HepG2 (cell line): ENCODE measurements at regions not wholly inside any gene's neighbourhood (a gene's known extent, or its start where the extent isn't known, plus 50 kb on each side); places are given as distances from the start of the nearest gene placed in this dataset.

Experiments
- ATAC-seq: fragments of 200-7000 bp; cut with Tn5 transposase; 3 replicates; pipeline ENCODE4 v1.9.1; 2020; ENCODE audit warnings: mild to moderate bottlenecking, moderate library complexity
- BruUV-seq: library from RNA; stranded (reverse); fragments of 400-500 nt; replicated peaks from 2 replicates; lab custom pipeline; 2021; lab: Mats Ljungman, UMichigan
- CTCF ChIA-PET: fragments of 300-600 bp; formaldehyde crosslinking; extraction: SDS; loops from one replicate; lab custom pipeline; 2021; ENCODE audit warnings: low total read pairs, inconsistent platforms, low intra/inter-chr PET ratio; lab: Yijun Ruan, JAX
- POLR2A ChIA-PET: fragments of 350-600 bp; sonication (Branson Sonifier 250); formaldehyde crosslinking; loops from one replicate; lab custom pipeline; 2020; ENCODE audit warnings: antibody characterized with exemption, inconsistent platforms; lab: Yijun Ruan, JAX
- DNase-seq: peaks from one replicate; pipeline ENCODE4 v3.0.0-alpha.2; 2015; ENCODE audit warnings: low spot score
- FAIRE-seq: peaks from 3 replicates; lab custom pipeline; 2011; peaks lifted over from hg19 to GRCh38; lab: Jason Lieb, UNC
- H2AFZ ChIP-seq: one replicate; pipeline ENCODE4 v1.6.1; 2011; ENCODE audit warnings: low read length, inconsistent platforms
- H3K27ac ChIP-seq: fragments of 300-600 bp; 3 replicates; pipeline ENCODE4 v1.8.0; 2011; ENCODE audit warnings: mixed run types, mild to moderate bottlenecking, mixed read lengths, low read length, inconsistent platforms; ENCODE audit not compliant: insufficient read depth; ENCODE audit errors: extremely low read length
- H3K27me3 ChIP-seq, 2 experiments: fragments of 200-600 bp in 1 of 2; 2 replicates in 1 of 2; 3 replicates in 1 of 2; pipeline versions ENCODE4 v1.6.0 to v1.8.0; 2011; ENCODE audit warnings: low read length in 2 of 2, mild to moderate bottlenecking in 2 of 2, moderate library complexity in 2 of 2, inconsistent platforms in 1 of 2; ENCODE audit not compliant: insufficient read depth in 2 of 2, control insufficient read depth in 1 of 2
- H3K36me3 ChIP-seq, 2 experiments: fragments of 200-600 bp in 1 of 2; replicated peaks in 1 of 2; 2 replicates in 1 of 2; 3 replicates in 1 of 2; pipeline versions ENCODE4 v1.5.1 to v1.8.0; 2011; ENCODE audit warnings: low read length in 2 of 2, inconsistent platforms in 1 of 2; ENCODE audit not compliant: insufficient read depth in 2 of 2, control insufficient read depth in 1 of 2
- H3K4me1 ChIP-seq: 2 replicates; pipeline ENCODE4 v1.5.1; 2012; ENCODE audit warnings: low read length, inconsistent platforms; ENCODE audit not compliant: insufficient read depth
- H3K4me2 ChIP-seq: 2 replicates; pipeline ENCODE4 v1.6.0; 2011; ENCODE audit warnings: low read depth, low read length, inconsistent platforms
- H3K4me3 ChIP-seq, 3 experiments: fragments of 200-600 bp in 1 of 3; sonication (generic), shearing (Covaris generic) in 1 of 3; replicated peaks in 1 of 3; 2 replicates each; pipeline ENCODE4 v1.5.1; 2011 to 2016; ENCODE audit warnings: low read length in 3 of 3, inconsistent platforms in 2 of 3, low read depth in 2 of 3, mild to moderate bottlenecking in 2 of 3, control low read depth in 1 of 3, mixed read lengths in 1 of 3; ENCODE audit not compliant: insufficient read depth in 1 of 3
- H3K79me2 ChIP-seq: one replicate; pipeline ENCODE4 v1.6.1; 2011; ENCODE audit warnings: low read length, inconsistent platforms; ENCODE audit not compliant: insufficient read depth
- H3K9ac ChIP-seq: 2 replicates; pipeline ENCODE4 v1.6.0; 2011; ENCODE audit warnings: mild to moderate bottlenecking, low read depth, low read length, inconsistent platforms; ENCODE audit not compliant: insufficient read depth
- H3K9me3 ChIP-seq: 2 replicates; pipeline ENCODE4 v1.5.1; 2012; ENCODE audit warnings: mild to moderate bottlenecking, low read length
- H4K20me1 ChIP-seq: 2 replicates; pipeline ENCODE4 v1.6.0; 2011; ENCODE audit warnings: inconsistent platforms, mild to moderate bottlenecking, low read length, moderate library complexity; ENCODE audit not compliant: insufficient read depth
- ARID2 ChIP-seq: sonication (generic); formaldehyde crosslinking; IDR thresholded peaks from 2 replicates; pipeline ENCODE4 v1.8.1; 2022; ENCODE audit warnings: mild to moderate bottlenecking, missing genetic modification reagents, borderline replicate concordance
- FOSL2 ChIP-seq: sonication (generic); formaldehyde crosslinking; IDR thresholded peaks from 2 replicates; pipeline ENCODE4 v1.4.0; 2020; ENCODE audit warnings: missing genetic modification reagents
- FOXA1 ChIP-seq, 2 experiments: fragments of 450-650 bp in 1 of 2; sonication (generic) in 1 of 2; formaldehyde crosslinking in 1 of 2; IDR thresholded peaks; 2 replicates each; pipeline versions ENCODE4 v1.4.0 to v1.6.1; 2016 to 2020; ENCODE audit warnings: missing genetic modification reagents in 1 of 2
- HDAC1 ChIP-seq: sonication (generic); formaldehyde crosslinking; IDR thresholded peaks from 2 replicates; pipeline ENCODE4 v1.5.1; 2020; ENCODE audit warnings: mild to moderate bottlenecking, missing genetic modification reagents
- HES4 ChIP-seq: sonication (generic); formaldehyde crosslinking; IDR thresholded peaks from 2 replicates; pipeline ENCODE4 v1.9.0; 2021; ENCODE audit warnings: mild to moderate bottlenecking, missing genetic modification reagents, borderline replicate concordance
- IKZF5 ChIP-seq: IDR thresholded peaks from 2 replicates; pipeline ENCODE4 v1.6.1; 2018; ENCODE audit warnings: missing genetic modification reagents, mild to moderate bottlenecking, missing compliant biosample characterization
- JUN ChIP-seq: sonication (generic); formaldehyde crosslinking; IDR thresholded peaks from 2 replicates; pipeline ENCODE4 v1.4.0; 2020; ENCODE audit warnings: mild to moderate bottlenecking, missing genetic modification reagents
- MNT ChIP-seq: fragments of 450-650 bp; IDR thresholded peaks from 2 replicates; pipeline ENCODE4 v1.6.1; 2016
- PRDM10 ChIP-seq: sonication (generic); formaldehyde crosslinking; IDR thresholded peaks from 2 replicates; pipeline ENCODE4 v1.4.0; 2020; ENCODE audit warnings: low read depth, missing genetic modification reagents
- RCOR2 ChIP-seq: IDR thresholded peaks from 2 replicates; pipeline ENCODE4 v1.6.1; 2016; ENCODE audit warnings: missing biosample characterization, missing genetic modification reagents
- RXRB ChIP-seq: IDR thresholded peaks from 2 replicates; pipeline ENCODE4 v1.6.1; 2016; ENCODE audit warnings: borderline replicate concordance, missing genetic modification reagents, missing compliant biosample characterization
- SAP130 ChIP-seq: IDR thresholded peaks from 2 replicates; pipeline ENCODE4 v1.6.1; 2016; ENCODE audit warnings: low read depth
- SOX6 ChIP-seq, 2 experiments: fragments of 450-650 bp in 1 of 2; sonication (generic) in 1 of 2; formaldehyde crosslinking in 1 of 2; IDR thresholded peaks; 2 replicates each; pipeline versions ENCODE4 v1.4.0 to v1.6.1; 2017 to 2020; ENCODE audit warnings: antibody characterized with exemption in 1 of 2, mild to moderate bottlenecking in 1 of 2, missing genetic modification reagents in 1 of 2
- ZFP41 ChIP-seq: sonication (generic); formaldehyde crosslinking; IDR thresholded peaks from 2 replicates; pipeline ENCODE4 v1.4.0; 2020; ENCODE audit warnings: mild to moderate bottlenecking, missing genetic modification reagents, borderline replicate concordance
- ZNF549 ChIP-seq: sonication (generic); formaldehyde crosslinking; IDR thresholded peaks from 2 replicates; pipeline ENCODE4 v1.5.0; 2020; ENCODE audit warnings: missing genetic modification reagents
- ZNF614 ChIP-seq: IDR thresholded peaks from 2 replicates; pipeline ENCODE4 v1.6.1; 2018; ENCODE audit warnings: missing biosample characterization, missing genetic modification reagents, inconsistent platforms, borderline replicate concordance
- ZNF670 ChIP-seq: sonication (generic); formaldehyde crosslinking; IDR thresholded peaks from 2 replicates; pipeline ENCODE4 v1.8.0; 2022; ENCODE audit warnings: mild to moderate bottlenecking, missing genetic modification reagents, borderline replicate concordance
- WGBS: methylation state at CpG from one replicate; pipeline ENCODE4 v1.1.6; 2017; ENCODE audit warnings: low lambda C conversion rate; 5-methylcytosine and 5-hydroxymethylcytosine counted together
- in situ Hi-C: cut with HindIII; loops from 2 replicates; pipeline ENCODE4 v1.10.0; 2017; ENCODE audit warnings: low pct_unique_long_range_greater_than_20kb; ENCODE audit not compliant: extremely low pct_ligation_motif_present
- intact Hi-C: fragments of 100-400 bp; cut with micrococcal nuclease; formaldehyde crosslinking; loops from one replicate; pipeline ENCODE4 v1.10.0; 2022; ENCODE audit not compliant: unreplicated experiment

- peak; percentile 54 for DNase-seq
- no peaks in the 10 kb centered on the region for H4K20me1 ChIP-seq
- no peak overlapping the region for H2AFZ ChIP-seq
- peak; percentile 76 for ATAC-seq
- in situ Hi-C loops (no loop called here), intact Hi-C loops (no loop called here)
- peak overlapping the region; percentile 60 for H3K4me2 ChIP-seq
- no peaks in the 10 kb centered on the region for H3K79me2 ChIP-seq
- BruUV-seq: no TSS peak
- H3K27me3 ChIP-seq: no peaks in the 10 kb centered on the region; a peak in 1 of 5 replicates
- no peak overlapping the region for H3K9ac ChIP-seq
- no peak overlapping the region; a peak in 1 of 6 replicates for H3K4me3 ChIP-seq
- POLR2A ChIA-PET: interaction anchor here (2.6 kb wide), 1 partner anchor 9 kb away, joined by 12 read pairs; no protein-coding TSS in a partner anchor
- CTCF ChIA-PET: no interaction called here
- no peak overlapping the region for H3K27ac ChIP-seq
- no peaks in the 10 kb centered on the region for H3K9me3 ChIP-seq
- H3K4me1 ChIP-seq: peaks cover 49% of the 10 kb centered on the region
- FAIRE-seq: peak; percentile 34
- H3K36me3 ChIP-seq: no peaks in the 10 kb centered on the region
- WGBS: 36% methylated on average over 4 of the region's 7 CpGs
- TF ChIP-seq SOX6 (IDR thresholded peaks at IDR 0.05) (no peak), SOX6 (CRISPR knock-in tag; IDR thresholded peaks at IDR 0.05) (peak; percentile 17; the same call in 1 of the 2 replicates), ZFP41 (CRISPR knock-in tag) (no peak), FOSL2 (CRISPR knock-in tag) (peak; percentile 90), RCOR2 (CRISPR knock-in tag) (peak; percentile 99), FOXA1 (IDR thresholded peaks at IDR 0.05) (no peak), FOXA1 (CRISPR knock-in tag; IDR thresholded peaks at IDR 0.05) (peak; percentile 45; the same call in 1 of the 2 replicates), ARID2 (CRISPR knock-in tag) (no peak), SAP130 (CRISPR knock-in tag) (peak; percentile 87), MNT (peak; percentile 42; the same call in 1 of the 2 replicates), IKZF5 (CRISPR knock-in tag) (peak; percentile 59; the same call in 1 of the 2 replicates), RXRB (peak; percentile 62), HES4 (CRISPR knock-in tag) (no peak), PRDM10 (CRISPR knock-in tag) (peak; percentile 95), ZNF614 (CRISPR knock-in tag) (0 out of 2 replicates have a peak, but pooled peaks have one; percentile 21), JUN (CRISPR knock-in tag) (no peak), ZNF549 (CRISPR knock-in tag) (no peak), HDAC1 (CRISPR knock-in tag) (peak; percentile 46; the same call in 1 of the 2 replicates), ZNF670 (CRISPR knock-in tag) (peak; percentile 29; the same call in 1 of the 2 replicates)
Measured at GRCh38 chr3:72143322-72143721, 358.4 kb upstream of the PROK2 start.
